ENCODE measurements at regions not wholly inside any gene's neighbourhood (a gene's known extent, or its start where the extent isn't known, plus 50 kb on each side); places are given as distances from the start of the nearest gene placed in this dataset.
"Not testable (repeated sequence)": the region's sequence is repeated elsewhere in the genome, so short reads cannot be mapped to it uniquely, and the experiment has no call there.

- Histone ChIP-seq H3K4me1 (ENCODE audit: control insufficient read depth in 1 of 2, insufficient read depth in 2 of 2, low read length in 2 of 2) (no peaks in the 10 kb centered on the region), H2AK5ac (ENCODE audit: low read length) (no peak overlapping the region), H3K4ac (ENCODE audit: low read depth, low read length) (no peak overlapping the region), H3K79me2 (ENCODE audit: control insufficient read depth, insufficient read depth, low read length, poor library complexity) (no peaks in the 10 kb centered on the region), H3K9ac (ENCODE audit: low read length) (no peak overlapping the region), H2BK5ac (ENCODE audit: low read depth, low read length, poor library complexity) (no peak overlapping the region), H3K18ac (ENCODE audit: low read length) (no peak overlapping the region), H3K4me2 (ENCODE audit: low read length) (no peak overlapping the region), H3K4me3 (ENCODE audit: low read depth, low read length) (no peak overlapping the region), H3K36me3 (ENCODE audit: control insufficient read depth in 1 of 2, insufficient read depth in 2 of 2, low read length in 2 of 2) (no peaks in the 10 kb centered on the region), H3K9me3 (ENCODE audit: insufficient read depth, low read depth, low read length) (peaks cover 16% of the 10 kb centered on the region), H3K27me3 (ENCODE audit: insufficient read depth, low read length) (no peaks in the 10 kb centered on the region), H3K27ac (ENCODE audit: low read depth, low read length) (no peak overlapping the region), H2BK12ac (ENCODE audit: low read length) (no peak overlapping the region), H3K79me1 (ENCODE audit: low read length) (no peaks in the 10 kb centered on the region), H4K8ac (ENCODE audit: low read depth, low read length) (no peak overlapping the region), H4K12ac (ENCODE audit: low read depth, low read length) (no peak overlapping the region), H3K23ac (ENCODE audit: low read length) (no peak overlapping the region), H4K91ac (ENCODE audit: low read depth, low read length) (no peak overlapping the region), H2BK120ac (ENCODE audit: insufficient read depth, low read length, poor library complexity) (no peak overlapping the region), H2AFZ (ENCODE audit: insufficient read depth, low read length, poor library complexity) (no peak overlapping the region), H3K14ac (ENCODE audit: low read length) (no peak overlapping the region)
- no peak for DNase-seq
- 100% methylated on average over 1 of the region's 1 CpG for WGBS (ENCODE audit: extremely low coverage, insufficient coverage, insufficient read length)
These were observed 314.8 kb upstream of the SFSWAP start for GRCh38 chr12:131395971-131396573.

- no peak overlapping the region for H2BK120ac ChIP-seq (ENCODE audit: insufficient read depth, low read length, poor library complexity)
- no peak for DNase-seq
- no peaks in the 10 kb centered on the region for H3K36me3 ChIP-seq (ENCODE audit: control insufficient read depth in 1 of 2, insufficient read depth in 2 of 2, low read length in 2 of 2)
- H3K79me1 ChIP-seq (ENCODE audit: low read length), result no peaks in the 10 kb centered on the region
- H3K4me2 ChIP-seq (ENCODE audit: low read length), result no peak overlapping the region
- H3K14ac ChIP-seq (ENCODE audit: low read length), result no peak overlapping the region
- no CpG with 5 or more reads among the region's 5 CpGs for WGBS (ENCODE audit: extremely low coverage, insufficient coverage, insufficient read length)
- H3K4me1 ChIP-seq (ENCODE audit: control insufficient read depth in 1 of 2, insufficient read depth in 2 of 2, low read length in 2 of 2), result no peaks in the 10 kb centered on the region
- no peak overlapping the region for H3K4ac ChIP-seq (ENCODE audit: low read depth, low read length)
- H4K12ac ChIP-seq (ENCODE audit: low read depth, low read length), result no peak overlapping the region
- H4K8ac ChIP-seq (ENCODE audit: low read depth, low read length), result no peak overlapping the region
- no peaks in the 10 kb centered on the region for H3K79me2 ChIP-seq (ENCODE audit: control insufficient read depth, insufficient read depth, low read length, poor library complexity)
- H3K27ac ChIP-seq (ENCODE audit: low read depth, low read length), result no peak overlapping the region
- H2BK5ac ChIP-seq (ENCODE audit: low read depth, low read length, poor library complexity), result no peak overlapping the region
- no peak overlapping the region for H2BK12ac ChIP-seq (ENCODE audit: low read length)
- H4K91ac ChIP-seq (ENCODE audit: low read depth, low read length), result no peak overlapping the region
- H2AK5ac ChIP-seq (ENCODE audit: low read length), result no peak overlapping the region
- H3K27me3 ChIP-seq (ENCODE audit: insufficient read depth, low read length), result no peaks in the 10 kb centered on the region
- no peak overlapping the region for H3K18ac ChIP-seq (ENCODE audit: low read length)
- peaks cover 16% of the 10 kb centered on the region for H3K9me3 ChIP-seq (ENCODE audit: insufficient read depth, low read depth, low read length)
- H3K23ac ChIP-seq (ENCODE audit: low read length), result no peak overlapping the region
- H3K4me3 ChIP-seq (ENCODE audit: low read depth, low read length), result no peak overlapping the region
- no peak overlapping the region for H3K9ac ChIP-seq (ENCODE audit: low read length)
- no peak overlapping the region for H2AFZ ChIP-seq (ENCODE audit: insufficient read depth, low read length, poor library complexity)
These were observed 313.3 kb upstream of the SFSWAP start for GRCh38 chr12:131397493-131398181.

GRCh38 chr12:131399000-131399399 lies 311.9 kb upstream of the SFSWAP start:
- Histone ChIP-seq H3K9ac (ENCODE audit: low read length) (no peak overlapping the region), H3K9me3 (ENCODE audit: insufficient read depth, low read depth, low read length) (peaks cover 26% of the 10 kb centered on the region), H3K79me2 (ENCODE audit: control insufficient read depth, insufficient read depth, low read length, poor library complexity) (no peaks in the 10 kb centered on the region), H2BK12ac (ENCODE audit: low read length) (no peak overlapping the region), H3K4me2 (ENCODE audit: low read length) (no peak overlapping the region), H3K4me3 (ENCODE audit: low read depth, low read length) (no peak overlapping the region), H3K23ac (ENCODE audit: low read length) (no peak overlapping the region), H3K36me3 (ENCODE audit: control insufficient read depth in 1 of 2, insufficient read depth in 2 of 2, low read length in 2 of 2) (no peaks in the 10 kb centered on the region), H4K12ac (ENCODE audit: low read depth, low read length) (no peak overlapping the region), H4K91ac (ENCODE audit: low read depth, low read length) (no peak overlapping the region), H3K14ac (ENCODE audit: low read length) (no peak overlapping the region), H3K4me1 (ENCODE audit: control insufficient read depth in 1 of 2, insufficient read depth in 2 of 2, low read length in 2 of 2) (no peaks in the 10 kb centered on the region), H3K27ac (ENCODE audit: low read depth, low read length) (no peak overlapping the region), H3K27me3 (ENCODE audit: insufficient read depth, low read length) (no peaks in the 10 kb centered on the region), H2AFZ (ENCODE audit: insufficient read depth, low read length, poor library complexity) (no peak overlapping the region), H4K8ac (ENCODE audit: low read depth, low read length) (no peak overlapping the region), H3K18ac (ENCODE audit: low read length) (no peak overlapping the region), H2BK120ac (ENCODE audit: insufficient read depth, low read length, poor library complexity) (no peak overlapping the region), H3K79me1 (ENCODE audit: low read length) (no peaks in the 10 kb centered on the region), H2BK5ac (ENCODE audit: low read depth, low read length, poor library complexity) (no peak overlapping the region), H3K4ac (ENCODE audit: low read depth, low read length) (no peak overlapping the region), H2AK5ac (ENCODE audit: low read length) (no peak overlapping the region)
- DNase-seq, result no peak

GRCh38 chr12:131400668-131401294 lies 310.1 kb upstream of the SFSWAP start:
- not testable (repeated sequence) for H4K91ac ChIP-seq (ENCODE audit: low read depth, low read length); H4K8ac ChIP-seq (ENCODE audit: low read depth, low read length); H2BK5ac ChIP-seq (ENCODE audit: low read depth, low read length, poor library complexity); H3K79me1 ChIP-seq (ENCODE audit: low read length); DNase-seq; H3K4ac ChIP-seq (ENCODE audit: low read depth, low read length); H2AK5ac ChIP-seq (ENCODE audit: low read length); H3K4me2 ChIP-seq (ENCODE audit: low read length); H3K4me3 ChIP-seq (ENCODE audit: low read depth, low read length); H3K4me1 ChIP-seq (ENCODE audit: control insufficient read depth in 1 of 2, insufficient read depth in 2 of 2, low read length in 2 of 2); H2BK12ac ChIP-seq (ENCODE audit: low read length); H2BK120ac ChIP-seq (ENCODE audit: insufficient read depth, low read length, poor library complexity); H3K14ac ChIP-seq (ENCODE audit: low read length); H3K27ac ChIP-seq (ENCODE audit: low read depth, low read length); H4K12ac ChIP-seq (ENCODE audit: low read depth, low read length); H3K36me3 ChIP-seq (ENCODE audit: control insufficient read depth in 1 of 2, insufficient read depth in 2 of 2, low read length in 2 of 2); H3K23ac ChIP-seq (ENCODE audit: low read length); H3K27me3 ChIP-seq (ENCODE audit: insufficient read depth, low read length); H3K79me2 ChIP-seq (ENCODE audit: control insufficient read depth, insufficient read depth, low read length, poor library complexity); H2AFZ ChIP-seq (ENCODE audit: insufficient read depth, low read length, poor library complexity); H3K18ac ChIP-seq (ENCODE audit: low read length); H3K9ac ChIP-seq (ENCODE audit: low read length)
- H3K9me3 ChIP-seq (ENCODE audit: insufficient read depth, low read depth, low read length), result peaks cover 24% of the 10 kb centered on the region
- WGBS (ENCODE audit: extremely low coverage, insufficient coverage, insufficient read length), result no CpG with 5 or more reads among the region's 4 CpGs

All from trophoblast cell (in vitro differentiated cells and primary cell).